ENCODE measurements at regions not wholly inside any gene's neighbourhood (a gene's known extent, or its start where the extent isn't known, plus 50 kb on each side); places are given as distances from the start of the nearest gene placed in this dataset.

GRCh38 chr11:127875131-127875530 is 712.2 kb downstream of the ETS1 start:
- no peak for DNase-seq (ENCODE audit: low spot score)
- Mint-ChIP-seq H3K4me1 (ENCODE audit: low read depth in 2 of 2) (no peaks in the 10 kb centered on the region), H3K27me3 (peaks cover 15 to 21% of the 10 kb centered on the region in 2 donors), H3K9me3 (no peaks in the 10 kb centered on the region), H3K4me3 (no peak overlapping the region), H3K36me3 (no peaks in the 10 kb centered on the region), H3K27ac (no peak overlapping the region)
- ATAC-seq: no peak

GRCh38 chr11:127873478-127873877 is 713.9 kb downstream of the ETS1 start:
- H3K27me3 Mint-ChIP-seq: peaks cover 5% of the 10 kb centered on the region in 2 donors
- no peak overlapping the region for H3K27ac Mint-ChIP-seq
- no peak for ATAC-seq
- no peaks in the 10 kb centered on the region for H3K4me1 Mint-ChIP-seq (ENCODE audit: low read depth in 2 of 2)
- no peak overlapping the region for H3K4me3 Mint-ChIP-seq
- no peaks in the 10 kb centered on the region for H3K9me3 Mint-ChIP-seq
- no peak for DNase-seq (ENCODE audit: low spot score)
- no peaks in the 10 kb centered on the region for H3K36me3 Mint-ChIP-seq

GRCh38 chr11:127866109-127866508 is 721.2 kb downstream of the ETS1 start:
- Mint-ChIP-seq H3K9me3 (no peaks in the 10 kb centered on the region), H3K36me3 (no peaks in the 10 kb centered on the region), H3K4me3 (no peak overlapping the region), H3K27ac (no peak overlapping the region), H3K27me3 (peaks cover 10 to 15% of the 10 kb centered on the region in 2 donors), H3K4me1 (ENCODE audit: low read depth in 2 of 2) (no peaks in the 10 kb centered on the region)
- no peak for ATAC-seq
- no peak for DNase-seq (ENCODE audit: low spot score)

GRCh38 chr11:127864861-127865260 is 722.5 kb downstream of the ETS1 start:
- no peaks in the 10 kb centered on the region for H3K36me3 Mint-ChIP-seq
- no peak overlapping the region for H3K27ac Mint-ChIP-seq
- H3K4me3 Mint-ChIP-seq: no peak overlapping the region
- DNase-seq (ENCODE audit: low spot score) (no peak), ATAC-seq (no peak)
- H3K27me3 Mint-ChIP-seq: peaks cover 10 to 21% of the 10 kb centered on the region in 2 donors
- H3K4me1 Mint-ChIP-seq (ENCODE audit: low read depth in 2 of 2): no peaks in the 10 kb centered on the region
- H3K9me3 Mint-ChIP-seq: no peaks in the 10 kb centered on the region

GRCh38 chr11:127862406-127862805 is 725.0 kb downstream of the ETS1 start:
- Mint-ChIP-seq H3K27me3 (peaks cover 14 to 29% of the 10 kb centered on the region in 2 donors), H3K27ac (no peak overlapping the region)
- no peak for ATAC-seq

GRCh38 chr11:127859941-127860354 is 727.4 kb downstream of the ETS1 start:
- Mint-ChIP-seq H3K4me3 (no peak overlapping the region), H3K36me3 (no peaks in the 10 kb centered on the region), H3K9me3 (no peaks in the 10 kb centered on the region), H3K4me1 (ENCODE audit: low read depth in 2 of 2) (no peaks in the 10 kb centered on the region), H3K27ac (no peak overlapping the region), H3K27me3 (peaks cover 15 to 39% of the 10 kb centered on the region in 2 donors)
- ATAC-seq (peak in 1 of 2 donors; percentile 41), DNase-seq (ENCODE audit: low spot score) (no peak)

More at GRCh38 chr11:127862406-127862805, 725.0 kb downstream of the ETS1 start:
- H3K9me3 Mint-ChIP-seq: no peaks in the 10 kb centered on the region
- no peak overlapping the region for H3K4me3 Mint-ChIP-seq
- no peaks in the 10 kb centered on the region for H3K4me1 Mint-ChIP-seq (ENCODE audit: low read depth in 2 of 2)
- no peaks in the 10 kb centered on the region for H3K36me3 Mint-ChIP-seq
- DNase-seq (ENCODE audit: low spot score): no peak

- no peak for ATAC-seq
- H3K4me3 Mint-ChIP-seq: no peak overlapping the region
- DNase-seq (ENCODE audit: low spot score): no peak
- no peak overlapping the region for H3K27ac Mint-ChIP-seq
- peaks cover 8 to 15% of the 10 kb centered on the region in 2 donors for H3K27me3 Mint-ChIP-seq
- no peaks in the 10 kb centered on the region for H3K4me1 Mint-ChIP-seq (ENCODE audit: low read depth in 2 of 2)
- no peaks in the 10 kb centered on the region for H3K9me3 Mint-ChIP-seq
- no peaks in the 10 kb centered on the region for H3K36me3 Mint-ChIP-seq
Observed at GRCh38 chr11:127844876-127845275, 742.5 kb downstream of the ETS1 start.

GRCh38 chr11:127843483-127844396 is 743.6 kb downstream of the ETS1 start:
- Mint-ChIP-seq H3K9me3 (no peaks in the 10 kb centered on the region), H3K4me3 (no peak overlapping the region), H3K27ac (no peak overlapping the region), H3K4me1 (ENCODE audit: low read depth in 2 of 2) (no peaks in the 10 kb centered on the region), H3K27me3 (peaks cover 11 to 16% of the 10 kb centered on the region in 2 donors), H3K36me3 (no peaks in the 10 kb centered on the region)
- no peak for DNase-seq (ENCODE audit: low spot score)
- ATAC-seq: no peak

GRCh38 chr11:127825183-127825582 is 762.2 kb downstream of the ETS1 start:
- H3K27me3 Mint-ChIP-seq: peaks cover 14 to 33% of the 10 kb centered on the region in 2 donors
- no peaks in the 10 kb centered on the region for H3K36me3 Mint-ChIP-seq
- DNase-seq (ENCODE audit: low spot score) (no peak), ATAC-seq (no peak)
- no peak overlapping the region for H3K4me3 Mint-ChIP-seq
- no peaks in the 10 kb centered on the region for H3K9me3 Mint-ChIP-seq
- H3K27ac Mint-ChIP-seq: no peak overlapping the region
- no peaks in the 10 kb centered on the region for H3K4me1 Mint-ChIP-seq (ENCODE audit: low read depth in 2 of 2)

GRCh38 chr11:127818625-127819024 is 768.7 kb downstream of the ETS1 start:
- no peaks in the 10 kb centered on the region for H3K4me1 Mint-ChIP-seq (ENCODE audit: low read depth in 2 of 2)
- H3K4me3 Mint-ChIP-seq: no peak overlapping the region
- H3K9me3 Mint-ChIP-seq: no peaks in the 10 kb centered on the region
- DNase-seq (ENCODE audit: low spot score) (no peak), ATAC-seq (no peak)
- no peaks in the 10 kb centered on the region for H3K36me3 Mint-ChIP-seq
- peaks cover 4 to 12% of the 10 kb centered on the region in 2 donors for H3K27me3 Mint-ChIP-seq
- no peak overlapping the region for H3K27ac Mint-ChIP-seq

GRCh38 chr11:127816962-127817361 is 770.4 kb downstream of the ETS1 start:
- no peak for ATAC-seq
- no peaks in the 10 kb centered on the region for H3K9me3 Mint-ChIP-seq

GRCh38 chr11:127815331-127815730 is 772.0 kb downstream of the ETS1 start:
- Mint-ChIP-seq H3K36me3 (no peaks in the 10 kb centered on the region), H3K27ac (no peak overlapping the region), H3K4me1 (ENCODE audit: low read depth in 2 of 2) (no peaks in the 10 kb centered on the region), H3K9me3 (no peaks in the 10 kb centered on the region), H3K27me3 (peaks cover 7 to 10% of the 10 kb centered on the region in 2 donors), H3K4me3 (no peak overlapping the region)
- no peak for ATAC-seq
- DNase-seq (ENCODE audit: low spot score): no peak

More at GRCh38 chr11:127816962-127817361, 770.4 kb downstream of the ETS1 start:
- peaks cover 3 to 4% of the 10 kb centered on the region in 2 donors for H3K27me3 Mint-ChIP-seq
- DNase-seq (ENCODE audit: low spot score): no peak
- no peak overlapping the region for H3K4me3 Mint-ChIP-seq
- H3K4me1 Mint-ChIP-seq (ENCODE audit: low read depth in 2 of 2): no peaks in the 10 kb centered on the region
- H3K36me3 Mint-ChIP-seq: no peaks in the 10 kb centered on the region
- no peak overlapping the region for H3K27ac Mint-ChIP-seq

GRCh38 chr11:127806501-127806900 is 780.9 kb downstream of the ETS1 start:
- no peak for ATAC-seq
- Mint-ChIP-seq H3K9me3 (no peaks in the 10 kb centered on the region), H3K36me3 (no peaks in the 10 kb centered on the region), H3K4me3 (no peak overlapping the region), H3K27me3 (peaks cover 9 to 51% of the 10 kb centered on the region in 2 donors), H3K4me1 (ENCODE audit: low read depth in 2 of 2) (no peaks in the 10 kb centered on the region), H3K27ac (no peak overlapping the region)
- DNase-seq (ENCODE audit: low spot score): no peak

- Mint-ChIP-seq H3K4me1 (ENCODE audit: low read depth in 2 of 2) (no peaks in the 10 kb centered on the region), H3K27me3 (peaks cover 9 to 46% of the 10 kb centered on the region in 2 donors), H3K4me3 (no peak overlapping the region), H3K27ac (no peak overlapping the region), H3K9me3 (no peaks in the 10 kb centered on the region), H3K36me3 (no peaks in the 10 kb centered on the region)
- ATAC-seq (no peak), DNase-seq (ENCODE audit: low spot score) (no peak)
Observed at GRCh38 chr11:127805771-127806170, 781.6 kb downstream of the ETS1 start.
